ENCODE measurements at regions not wholly inside any gene's neighbourhood (a gene's known extent, or its start where the extent isn't known, plus 50 kb on each side); places are given as distances from the start of the nearest gene placed in this dataset.
A peak's percentile ranks its signal among the peaks of the same experiment; 100 is the strongest.
"Not testable (repeated sequence)": the region's sequence is repeated elsewhere in the genome, so short reads cannot be mapped to it uniquely, and the experiment has no call there.

DNA sequence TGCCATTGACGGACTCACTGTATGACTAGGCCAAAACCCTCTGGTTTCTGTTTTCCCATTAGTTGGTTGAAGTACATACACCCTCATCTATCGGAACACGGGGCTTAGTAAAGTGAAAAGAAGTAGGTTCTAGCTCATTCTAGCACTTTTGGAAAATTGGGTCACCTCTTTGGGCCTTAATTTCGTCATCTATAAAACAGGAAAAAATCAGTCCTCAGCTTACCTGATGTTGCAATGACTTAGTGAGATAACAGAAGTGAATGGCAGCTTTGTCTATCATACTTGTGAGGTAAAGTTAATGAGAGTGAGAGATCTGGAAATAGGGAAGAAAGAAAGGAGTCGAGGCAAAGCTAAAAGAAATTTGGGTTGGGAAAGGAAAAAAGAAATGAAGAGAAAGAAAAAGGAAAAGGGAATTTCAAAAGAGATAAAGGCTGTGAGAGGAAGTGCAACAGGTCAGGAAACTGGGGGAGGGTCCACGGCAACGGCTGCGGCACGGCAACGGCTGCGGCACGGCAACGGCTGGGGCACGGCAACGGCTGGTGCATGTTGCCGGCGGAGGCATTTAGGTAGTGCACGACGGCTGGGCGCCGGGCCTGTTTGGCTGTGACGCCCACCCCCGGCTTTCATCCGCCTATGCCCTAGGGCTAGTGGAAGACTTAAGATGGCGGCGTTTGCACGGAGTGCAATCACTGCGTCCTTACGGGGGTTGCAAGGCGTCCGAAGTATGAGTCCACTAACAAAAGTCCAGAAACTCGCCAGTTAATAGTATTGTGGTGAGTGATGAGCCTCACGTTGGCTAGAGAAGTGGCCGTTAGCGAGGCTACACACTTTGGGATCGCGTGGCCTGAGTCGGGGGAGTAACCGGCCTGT is 91.4 kb upstream of the XIST start (continued):
- peak; percentile 75; the same call in 1 of the 2 replicates for TF ChIP-seq WT1 (tag by site-specific recombination; IDR thresholded peaks at IDR 0.05)
- TF ChIP-seq ZNF335 (tag by site-specific recombination; conservative IDR thresholded peaks at IDR 0.05) = peak; percentile 90
- TF ChIP-seq ZBTB7A (tag by site-specific recombination; IDR thresholded peaks at IDR 0.05; ENCODE audit: low read depth) = peak; percentile 99
- TF ChIP-seq, protein P1, sequence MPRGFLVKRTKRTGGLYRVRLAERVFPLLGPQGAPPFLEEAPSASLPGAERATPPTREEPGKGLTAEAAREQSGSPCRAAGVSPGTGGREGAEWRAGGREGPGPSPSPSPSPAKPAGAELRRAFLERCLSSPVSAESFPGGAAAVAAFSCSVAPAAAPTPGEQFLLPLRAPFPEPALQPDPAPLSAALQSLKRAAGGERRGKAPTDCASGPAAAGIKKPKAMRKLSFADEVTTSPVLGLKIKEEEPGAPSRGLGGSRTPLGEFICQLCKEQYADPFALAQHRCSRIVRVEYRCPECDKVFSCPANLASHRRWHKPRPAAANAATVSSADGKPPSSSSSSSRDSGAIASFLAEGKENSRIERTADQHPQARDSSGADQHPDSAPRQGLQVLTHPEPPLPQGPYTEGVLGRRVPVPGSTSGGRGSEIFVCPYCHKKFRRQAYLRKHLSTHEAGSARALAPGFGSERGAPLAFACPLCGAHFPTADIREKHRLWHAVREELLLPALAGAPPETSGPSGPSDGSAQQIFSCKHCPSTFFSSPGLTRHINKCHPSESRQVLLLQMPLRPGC (tag by site-specific recombination; IDR thresholded peaks at IDR 0.05) = peak; percentile 100
- TF ChIP-seq ZNF354C (tag by site-specific recombination; IDR thresholded peaks at IDR 0.05; ENCODE audit: borderline replicate concordance, low read depth) = 0 out of 2 replicates have a peak, but pooled peaks have one; percentile 76
- TF ChIP-seq TCF7L2 (IDR thresholded peaks at IDR 0.05; ENCODE audit: borderline replicate concordance, low read depth, low read length) = peak; percentile 53; the same call in 1 of the 2 replicates
- no peak; the same call in 1 of the 2 replicates for TF ChIP-seq HOXC10 (CRISPR knock-in tag; IDR thresholded peaks at IDR 0.05)
- TF ChIP-seq, protein P2, sequence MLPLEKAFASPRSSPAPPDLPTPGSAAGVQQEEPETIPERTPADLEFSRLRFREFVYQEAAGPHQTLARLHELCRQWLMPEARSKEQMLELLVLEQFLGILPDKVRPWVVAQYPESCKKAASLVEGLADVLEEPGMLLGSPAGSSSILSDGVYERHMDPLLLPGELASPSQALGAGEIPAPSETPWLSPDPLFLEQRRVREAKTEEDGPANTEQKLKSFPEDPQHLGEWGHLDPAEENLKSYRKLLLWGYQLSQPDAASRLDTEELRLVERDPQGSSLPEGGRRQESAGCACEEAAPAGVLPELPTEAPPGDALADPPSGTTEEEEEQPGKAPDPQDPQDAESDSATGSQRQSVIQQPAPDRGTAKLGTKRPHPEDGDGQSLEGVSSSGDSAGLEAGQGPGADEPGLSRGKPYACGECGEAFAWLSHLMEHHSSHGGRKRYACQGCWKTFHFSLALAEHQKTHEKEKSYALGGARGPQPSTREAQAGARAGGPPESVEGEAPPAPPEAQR (tag by site-specific recombination; IDR thresholded peaks at IDR 0.05) = peak; percentile 100
- peak; percentile 98 for TF ChIP-seq ZNF792 (tag by site-specific recombination; IDR thresholded peaks at IDR 0.05)
- peak; percentile 100 for TF ChIP-seq ZFP41 (tag by site-specific recombination; IDR thresholded peaks at IDR 0.05; ENCODE audit: borderline replicate concordance)
- TF ChIP-seq ZNF146 (tag by site-specific recombination; IDR thresholded peaks at IDR 0.05) = peak; percentile 100

DNA sequence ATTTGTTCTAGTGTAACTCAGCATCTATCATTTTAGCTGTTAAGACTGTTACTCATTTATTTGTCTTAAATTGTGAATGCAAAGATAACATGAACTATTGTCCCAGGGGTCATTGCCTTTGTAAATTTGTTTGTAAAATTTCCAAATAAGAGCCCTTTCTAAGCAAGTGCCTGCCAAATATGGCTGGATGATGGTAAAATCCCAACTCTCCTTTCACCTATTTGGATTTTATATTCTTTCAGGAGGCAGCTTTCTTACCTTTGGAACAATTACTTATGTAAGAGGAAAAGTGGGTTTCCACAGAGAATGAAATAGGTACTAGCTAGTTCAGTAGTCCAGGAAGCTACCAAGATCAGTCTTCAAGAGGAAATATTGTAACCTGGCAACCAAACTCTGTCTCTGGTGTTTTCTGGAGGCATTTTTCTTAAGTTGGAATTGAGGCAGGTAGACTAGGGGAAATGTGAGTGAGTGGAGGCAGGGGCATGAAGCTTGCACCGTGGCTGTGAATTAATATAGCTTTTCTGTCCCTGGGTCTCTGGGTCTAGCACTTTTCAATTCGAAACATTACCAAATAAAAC is 88.5 kb upstream of the XIST start:
- Histone ChIP-seq H3K36me3 (ENCODE audit: control insufficient read depth in 2 of 2, insufficient read depth in 1 of 2, low read length in 2 of 2) (peaks cover 0 to 10% of the 10 kb centered on the region in 2 experiments; a peak in 2 of 3 replicates), H3K27ac (ENCODE audit: extremely low read depth, low read depth, low read length) (no peak overlapping the region), H3K4me1 (ENCODE audit: control insufficient read depth, insufficient read depth, low read length) (peaks cover 8% of the 10 kb centered on the region), H3K9me3 (ENCODE audit: control insufficient read depth, insufficient read depth, low read depth, low read length) (no peaks in the 10 kb centered on the region; the same call in 1 of the 2 replicates), H3K4me3 (ENCODE audit: low read depth, low read length) (no peak overlapping the region)
- CTCF ChIA-PET = interaction anchor here (0.6 to 4.1 kb wide), 4 partner anchors 24 to 741 kb away, joined by 3 to 25 read pairs (median 4); no protein-coding TSS in a partner anchor
- no peak for TF ChIP-seq ZNF157 (tag by site-specific recombination; IDR thresholded peaks at IDR 0.05)
- TF ChIP-seq, protein P3, sequence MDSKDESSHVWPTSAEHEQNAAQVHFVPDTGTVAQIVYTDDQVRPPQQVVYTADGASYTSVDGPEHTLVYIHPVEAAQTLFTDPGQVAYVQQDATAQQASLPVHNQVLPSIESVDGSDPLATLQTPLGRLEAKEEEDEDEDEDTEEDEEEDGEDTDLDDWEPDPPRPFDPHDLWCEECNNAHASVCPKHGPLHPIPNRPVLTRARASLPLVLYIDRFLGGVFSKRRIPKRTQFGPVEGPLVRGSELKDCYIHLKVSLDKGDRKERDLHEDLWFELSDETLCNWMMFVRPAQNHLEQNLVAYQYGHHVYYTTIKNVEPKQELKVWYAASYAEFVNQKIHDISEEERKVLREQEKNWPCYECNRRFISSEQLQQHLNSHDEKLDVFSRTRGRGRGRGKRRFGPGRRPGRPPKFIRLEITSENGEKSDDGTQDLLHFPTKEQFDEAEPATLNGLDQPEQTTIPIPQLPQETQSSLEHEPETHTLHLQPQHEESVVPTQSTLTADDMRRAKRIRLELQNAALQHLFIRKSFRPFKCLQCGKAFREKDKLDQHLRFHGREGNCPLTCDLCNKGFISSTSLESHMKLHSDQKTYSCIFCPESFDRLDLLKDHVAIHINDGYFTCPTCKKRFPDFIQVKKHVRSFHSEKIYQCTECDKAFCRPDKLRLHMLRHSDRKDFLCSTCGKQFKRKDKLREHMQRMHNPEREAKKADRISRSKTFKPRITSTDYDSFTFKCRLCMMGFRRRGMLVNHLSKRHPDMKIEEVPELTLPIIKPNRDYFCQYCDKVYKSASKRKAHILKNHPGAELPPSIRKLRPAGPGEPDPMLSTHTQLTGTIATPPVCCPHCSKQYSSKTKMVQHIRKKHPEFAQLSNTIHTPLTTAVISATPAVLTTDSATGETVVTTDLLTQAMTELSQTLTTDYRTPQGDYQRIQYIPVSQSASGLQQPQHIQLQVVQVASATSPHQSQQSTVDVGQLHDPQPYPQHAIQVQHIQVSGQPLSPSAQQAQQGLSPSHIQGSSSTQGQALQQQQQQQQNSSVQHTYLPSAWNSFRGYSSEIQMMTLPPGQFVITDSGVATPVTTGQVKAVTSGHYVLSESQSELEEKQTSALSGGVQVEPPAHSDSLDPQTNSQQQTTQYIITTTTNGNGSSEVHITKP (tag by site-specific recombination; IDR thresholded peaks at IDR 0.05) = 0 out of 2 replicates have a peak, but pooled peaks have one; percentile 23
- POLR2A ChIA-PET = interaction anchor here (1.0 kb wide), 1 partner anchor 14 kb away, joined by 3 read pairs; no protein-coding TSS in a partner anchor

DNA sequence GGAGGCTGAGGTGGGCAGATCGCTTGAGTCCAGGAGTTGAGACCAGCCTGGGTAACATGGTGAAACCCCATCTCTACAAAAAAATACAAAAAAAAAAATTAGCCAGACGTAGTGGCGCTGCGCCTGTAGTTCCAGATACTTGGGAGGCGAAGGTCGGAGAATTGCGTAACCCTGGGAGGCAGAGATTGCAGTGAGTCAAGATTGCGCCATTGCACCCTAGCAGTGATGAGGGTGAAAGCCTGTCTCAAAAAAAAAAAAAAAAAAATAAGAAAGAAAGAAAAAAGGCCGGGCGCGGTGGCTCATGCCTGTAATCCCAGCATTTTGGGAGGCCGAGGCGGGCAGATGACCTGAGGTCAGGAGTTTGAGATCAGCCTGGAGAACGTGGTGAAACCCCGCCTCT is 85.3 kb upstream of the XIST start:
- CTCF ChIA-PET; H3K4me3 ChIP-seq (ENCODE audit: low read depth, low read length): not testable (repeated sequence)

More for the DNA sequence above, 85.3 kb upstream of the XIST start:
- POLR2A ChIA-PET; H3K9me3 ChIP-seq (ENCODE audit: control insufficient read depth, insufficient read depth, low read depth, low read length); H3K36me3 ChIP-seq (ENCODE audit: control insufficient read depth in 2 of 2, insufficient read depth in 1 of 2, low read length in 2 of 2); H3K4me1 ChIP-seq (ENCODE audit: control insufficient read depth, insufficient read depth, low read length); H3K27ac ChIP-seq (ENCODE audit: extremely low read depth, low read depth, low read length): not testable (repeated sequence)

Data from HEK293 (cell line).